Mammary epithelial cell (primary cell): ENCODE measurements at regions not wholly inside any gene's neighbourhood (a gene's known extent, or its start where the extent isn't known, plus 50 kb on each side); places are given as distances from the start of the nearest gene placed in this dataset.

ENCODE experiments used
- EZH2 ChIP-seq: IDR thresholded peaks from 2 replicates; pipeline ENCODE4 v1.6.1; 2012; ENCODE audit warnings: low read length, inconsistent platforms, borderline replicate concordance
- TF ChIP-seq, protein P1 (sequence below), 2 donors: IDR thresholded peaks in 1 of 2; conservative IDR thresholded peaks in 1 of 2; 2 replicates each; pipeline ENCODE4 v1.5.1; 2011 to 2012; ENCODE audit warnings: inconsistent platforms in 2 of 2, low read length in 2 of 2, mild to moderate bottlenecking in 2 of 2, control low read depth in 1 of 2, low read depth in 1 of 2; ENCODE audit not compliant: insufficient read depth in 1 of 2; ENCODE audit errors: extremely low read depth in 1 of 2

- TF ChIP-seq, protein P1, sequence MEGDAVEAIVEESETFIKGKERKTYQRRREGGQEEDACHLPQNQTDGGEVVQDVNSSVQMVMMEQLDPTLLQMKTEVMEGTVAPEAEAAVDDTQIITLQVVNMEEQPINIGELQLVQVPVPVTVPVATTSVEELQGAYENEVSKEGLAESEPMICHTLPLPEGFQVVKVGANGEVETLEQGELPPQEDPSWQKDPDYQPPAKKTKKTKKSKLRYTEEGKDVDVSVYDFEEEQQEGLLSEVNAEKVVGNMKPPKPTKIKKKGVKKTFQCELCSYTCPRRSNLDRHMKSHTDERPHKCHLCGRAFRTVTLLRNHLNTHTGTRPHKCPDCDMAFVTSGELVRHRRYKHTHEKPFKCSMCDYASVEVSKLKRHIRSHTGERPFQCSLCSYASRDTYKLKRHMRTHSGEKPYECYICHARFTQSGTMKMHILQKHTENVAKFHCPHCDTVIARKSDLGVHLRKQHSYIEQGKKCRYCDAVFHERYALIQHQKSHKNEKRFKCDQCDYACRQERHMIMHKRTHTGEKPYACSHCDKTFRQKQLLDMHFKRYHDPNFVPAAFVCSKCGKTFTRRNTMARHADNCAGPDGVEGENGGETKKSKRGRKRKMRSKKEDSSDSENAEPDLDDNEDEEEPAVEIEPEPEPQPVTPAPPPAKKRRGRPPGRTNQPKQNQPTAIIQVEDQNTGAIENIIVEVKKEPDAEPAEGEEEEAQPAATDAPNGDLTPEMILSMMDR (conservative IDR thresholded peaks at IDR 0.05 in 1 of 2, IDR thresholded peaks at IDR 0.05 in 1 of 2; ENCODE audit: extremely low read depth in 1 of 2, insufficient read depth in 1 of 2, low read depth in 1 of 2, low read length in 2 of 2) = no peak
- TF ChIP-seq EZH2 = no peak
Observed at GRCh38 chr11:32219320-32219719, 128.4 kb downstream of the RCN1 start.
